HG03565 (cell line): ENCODE measurements at regions not wholly inside any gene's neighbourhood (a gene's known extent, or its start where the extent isn't known, plus 50 kb on each side); places are given as distances from the start of the nearest gene placed in this dataset.

Experiments
- ATAC-seq: cut with Tn5 transposase; IDR thresholded peaks from one replicate; pipeline ENCODE4 v1.9.1; 2021; ENCODE audit warnings: mild to moderate bottlenecking, moderate library complexity; ENCODE audit not compliant: unreplicated experiment

- ATAC-seq, result no peak
These were observed 501.8 kb upstream of the HS6ST1 start for GRCh38 chr2:128820452-128820851.

GRCh38 chr2:128821010-128821409, 502.3 kb upstream of the HS6ST1 start:
- ATAC-seq, result no peak

- ATAC-seq, result no peak
These were observed 514.4 kb upstream of the HS6ST1 start for GRCh38 chr2:128832946-128833663.

GRCh38 chr2:128833664-128834027, 515.0 kb upstream of the HS6ST1 start:
- no peak for ATAC-seq

DNA sequence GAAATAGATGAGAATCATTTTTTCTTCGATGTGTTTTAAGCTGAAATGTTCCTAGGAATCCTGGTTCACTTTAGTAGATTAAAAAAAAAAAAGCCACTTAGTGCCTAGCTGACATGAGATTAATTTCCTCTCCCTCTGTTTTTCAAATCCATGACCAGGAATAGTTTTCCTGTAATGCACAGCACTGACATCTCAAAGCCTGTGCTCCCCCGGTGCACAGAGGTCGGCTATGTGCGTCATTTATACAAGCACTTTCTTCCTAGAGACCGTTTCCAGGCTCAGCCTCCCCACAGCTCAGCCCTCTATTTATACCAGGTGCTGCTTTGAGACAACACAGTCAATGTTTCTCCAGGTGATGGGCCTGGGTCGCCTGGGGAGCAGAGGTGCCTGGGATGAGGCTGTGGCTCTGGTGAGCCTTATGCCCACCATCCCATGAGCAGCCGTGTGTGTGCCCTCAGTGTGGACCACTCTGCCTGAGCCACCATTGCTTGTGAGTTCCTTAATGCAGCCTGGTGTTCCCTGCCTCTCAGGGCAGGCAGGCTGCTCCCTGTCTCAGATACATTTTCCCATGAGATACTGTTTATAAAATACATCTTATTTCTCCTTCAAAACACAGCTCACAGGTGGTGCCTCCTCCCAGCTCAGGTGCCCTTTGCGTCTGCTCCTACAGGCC, 515.7 kb upstream of the HS6ST1 start:
- ATAC-seq, result no peak

- ATAC-seq, result no peak
These were observed 516.2 kb upstream of the HS6ST1 start for GRCh38 chr2:128834880-128835252.

DNA sequence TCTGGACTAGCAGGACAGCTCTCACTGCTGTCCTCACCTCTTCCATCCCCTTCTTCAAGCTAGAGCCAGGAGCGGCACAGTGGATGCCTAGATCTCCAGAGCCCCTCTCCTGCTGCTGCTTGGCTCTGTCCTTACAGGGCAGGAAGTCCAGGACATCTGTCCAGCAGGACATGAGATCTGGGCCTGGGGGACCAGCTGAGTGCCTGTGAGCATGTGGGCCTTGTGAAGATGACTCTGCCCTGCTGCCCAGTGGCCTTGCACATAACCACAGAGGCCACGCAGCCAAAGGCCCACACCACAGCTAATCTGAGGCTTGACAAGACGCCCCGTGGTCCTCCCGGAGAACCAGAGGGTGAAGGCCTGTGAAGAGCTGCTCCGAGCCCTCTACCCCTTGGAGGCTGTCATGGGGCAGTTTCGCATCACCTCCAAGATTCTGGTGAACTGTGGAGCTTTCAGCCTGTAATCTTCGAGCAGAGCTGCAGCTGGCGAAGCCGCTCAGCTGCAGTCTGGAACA, 516.7 kb upstream of the HS6ST1 start:
- ATAC-seq, result no peak

- ATAC-seq, result no peak
These were observed 517.3 kb upstream of the HS6ST1 start for GRCh38 chr2:128835974-128836373.

GRCh38 chr2:128836559-128837100, 518.0 kb upstream of the HS6ST1 start:
- ATAC-seq, result no peak

- ATAC-seq, result no peak
These were observed 519.6 kb upstream of the HS6ST1 start for GRCh38 chr2:128838244-128838643.

DNA sequence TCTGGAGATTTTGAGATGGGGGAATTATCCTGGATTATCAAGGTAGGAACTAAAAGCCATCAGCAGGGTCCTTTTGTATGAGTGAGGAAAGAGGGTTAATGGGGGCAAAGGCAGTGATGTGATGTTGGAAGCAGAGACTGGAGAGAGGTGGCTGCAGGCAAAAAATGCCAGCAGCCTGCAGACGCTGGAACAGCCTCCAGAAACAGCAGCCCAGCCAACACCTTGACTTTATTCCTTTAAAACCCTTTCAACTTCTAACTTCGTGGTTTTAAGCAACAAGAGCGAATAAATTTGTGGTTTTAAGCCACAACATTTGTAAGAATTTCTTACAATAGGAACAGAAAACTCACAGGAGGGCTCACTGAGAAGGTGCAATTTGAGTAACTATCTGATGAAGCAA, 523.1 kb upstream of the HS6ST1 start:
- no peak for ATAC-seq

- ATAC-seq, result no peak
These were observed 548.6 kb upstream of the HS6ST1 start for GRCh38 chr2:128867311-128867710.

GRCh38 chr2:128867936-128868636, 549.4 kb upstream of the HS6ST1 start:
- ATAC-seq, result no peak

DNA sequence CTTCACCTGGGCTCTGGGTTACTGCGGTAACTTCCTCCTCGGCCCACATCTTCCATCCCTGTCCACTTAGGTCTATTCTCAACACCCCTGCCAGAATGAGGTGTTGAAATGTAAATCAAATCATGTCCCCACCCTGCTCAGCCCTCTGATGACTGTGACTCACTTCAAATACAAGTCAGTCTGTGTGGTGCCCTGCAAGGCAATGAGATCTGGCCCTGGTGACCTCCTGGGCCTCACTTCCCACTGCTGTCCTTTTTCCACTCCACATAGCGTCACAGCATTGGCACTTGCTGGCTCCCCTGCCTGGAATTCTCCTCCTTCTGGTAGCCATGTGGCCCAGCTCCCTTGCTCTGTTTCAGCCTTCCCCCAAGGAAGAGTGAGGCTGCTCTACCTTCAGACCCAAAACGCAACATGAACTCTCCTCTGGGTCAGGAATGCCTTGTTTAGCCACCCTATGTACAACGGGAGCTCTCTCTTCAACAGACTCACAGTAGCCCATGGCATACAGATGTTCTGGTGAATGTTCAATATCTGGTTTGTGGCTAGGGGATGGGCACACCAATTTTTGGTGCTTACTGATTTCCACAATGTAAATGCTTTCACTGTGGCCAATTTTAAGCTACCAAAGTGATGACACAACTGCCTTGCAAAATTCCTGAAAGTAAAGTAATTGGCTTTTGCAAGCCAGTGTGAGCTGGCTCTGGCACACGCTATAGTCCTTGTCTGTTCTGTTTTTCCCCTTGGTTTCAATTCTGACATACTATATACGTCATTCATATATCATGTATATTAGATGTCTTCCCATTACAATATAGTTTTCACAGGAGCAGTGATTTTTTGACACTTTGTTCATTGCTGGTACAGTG, 550.3 kb upstream of the HS6ST1 start:
- ATAC-seq, result no peak

DNA sequence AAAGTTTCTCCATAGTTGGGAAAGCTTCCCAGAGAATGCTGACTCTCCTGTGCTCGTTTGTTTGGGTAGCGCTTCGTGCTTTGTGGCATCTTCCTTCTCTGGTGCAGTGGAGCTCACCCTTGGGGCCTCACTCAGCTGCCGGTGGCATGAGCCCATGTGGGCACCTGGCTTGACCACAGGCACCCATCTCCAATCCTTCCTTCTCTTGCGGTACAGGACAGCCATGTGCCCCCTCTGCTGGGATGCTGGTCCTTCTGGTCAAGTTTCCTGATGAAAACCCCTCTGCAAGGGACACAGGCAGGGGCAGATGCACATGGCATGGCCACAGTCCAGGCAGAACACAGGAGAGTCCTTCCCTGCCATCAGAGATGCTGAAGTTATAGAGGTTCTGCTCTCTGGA, 555.9 kb upstream of the HS6ST1 start:
- no peak for ATAC-seq

- ATAC-seq, result no peak
These were observed 558.6 kb upstream of the HS6ST1 start for GRCh38 chr2:128876986-128877983.

GRCh38 chr2:128879161-128879560, 560.5 kb upstream of the HS6ST1 start:
- no peak for ATAC-seq

DNA sequence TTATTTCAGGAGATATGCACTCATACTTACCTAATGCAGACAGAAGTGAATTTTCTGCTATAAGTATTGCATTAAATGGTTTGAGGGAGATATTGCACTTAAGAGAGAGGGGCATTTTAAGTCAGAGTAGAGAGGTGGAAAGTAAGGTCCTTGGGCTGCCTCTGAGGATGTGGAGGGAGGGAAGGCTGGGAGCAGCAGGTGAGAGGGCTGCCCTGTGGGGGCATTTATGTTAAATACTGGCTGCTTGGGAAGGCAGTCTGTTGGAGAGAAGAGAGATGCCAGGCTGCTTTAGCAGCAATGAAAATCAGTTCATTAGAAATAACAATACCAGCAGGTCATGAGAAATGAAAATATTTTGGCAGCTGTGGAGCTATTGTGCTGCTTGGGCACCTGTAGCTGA, 576.2 kb upstream of the HS6ST1 start:
- ATAC-seq, result no peak

DNA sequence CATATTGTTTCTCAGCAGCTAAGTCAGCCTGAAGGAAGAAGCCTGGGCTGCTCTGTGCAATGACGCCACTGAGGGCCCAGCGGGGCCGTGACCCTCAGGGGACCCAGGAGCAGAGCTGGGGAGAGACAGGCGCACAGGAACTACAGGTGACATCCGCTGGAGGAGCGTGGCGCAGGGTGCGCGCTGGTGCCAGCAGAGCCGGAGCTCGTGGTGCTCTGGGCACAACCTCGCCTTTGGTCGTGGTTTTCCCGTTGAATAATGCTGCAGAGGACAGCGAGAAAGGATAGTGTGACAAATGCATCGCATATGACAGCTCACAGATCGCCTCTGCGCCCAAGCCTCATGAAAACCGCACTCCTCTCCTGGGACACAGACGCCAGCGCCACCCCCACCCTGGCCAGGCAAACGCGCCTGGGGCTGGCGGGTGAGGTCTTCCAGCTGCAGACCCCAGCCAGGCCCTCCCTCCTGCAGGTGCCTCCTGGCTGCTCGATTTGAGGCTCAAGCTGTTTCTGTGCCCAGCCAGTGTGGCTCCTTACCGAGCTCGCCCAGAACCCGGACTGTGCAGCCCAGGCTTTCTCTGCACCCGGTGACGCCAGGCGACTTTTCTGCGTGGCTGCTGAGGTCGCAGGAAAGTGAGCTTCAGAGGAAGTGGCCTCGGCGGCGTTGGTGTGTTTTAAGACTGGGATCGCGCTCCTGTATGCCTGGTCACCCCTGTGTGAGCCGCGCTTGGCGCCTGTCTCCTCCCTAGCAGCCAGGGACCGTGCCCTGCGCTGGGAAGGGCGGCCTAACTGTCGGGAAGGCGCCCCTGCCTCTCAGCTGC, 583.1 kb upstream of the HS6ST1 start:
- no peak for ATAC-seq
